Left lung (tissue), 4 donors: ENCODE measurements at regions not wholly inside any gene's neighbourhood (a gene's known extent, or its start where the extent isn't known, plus 50 kb on each side); places are given as distances from the start of the nearest gene placed in this dataset.

Experiments used
- ATAC-seq: fragments of 200-7000 bp; cut with Tn5 transposase; one replicate; pipeline ENCODE4 v1.9.1; 2020; ENCODE audit warnings: moderate library complexity
- DNase-seq, 4 donors: peaks; one replicate each; pipeline ENCODE4 v3.0.0-alpha.2; 2013 to 2020
- H3K27ac ChIP-seq, 2 donors: fragments of 200-600 bp; sonication (generic) in 1 of 2; one replicate each; pipeline versions ENCODE4 v1.5.0 to v1.8.0; 2020 to 2021
- H3K27me3 ChIP-seq, 2 donors: fragments of 200-600 bp; sonication (generic) in 1 of 2; one replicate each; pipeline versions ENCODE4 v1.5.0 to v1.8.0; 2020 to 2021
- H3K36me3 ChIP-seq, 2 donors: fragments of 200-600 bp; sonication (generic) in 1 of 2; one replicate each; pipeline versions ENCODE4 v1.5.0 to v1.8.0; 2020 to 2021
- H3K4me1 ChIP-seq, 2 donors: fragments of 200-600 bp; one replicate each; pipeline ENCODE4 v1.8.0; 2021
- H3K4me3 ChIP-seq, 2 donors: fragments of 200-600 bp; sonication (generic) in 1 of 2; one replicate each; pipeline versions ENCODE4 v1.5.0 to v1.8.0; 2020 to 2021; ENCODE audit warnings: mild to moderate bottlenecking in 1 of 2
- H3K9me3 ChIP-seq, 2 donors: fragments of 200-600 bp; sonication (generic) in 1 of 2; one replicate each; pipeline versions ENCODE4 v1.5.0 to v1.8.0; 2020 to 2021
- intact Hi-C, 2 donors: fragments of 100-400 bp; cut with DNase I; formaldehyde crosslinking; loops; one replicate each; pipeline versions ENCODE4 v1.11.2 to v1.14.2; 2022
- TF ChIP-seq, protein P1 (sequence below), 2 donors: fragments of 200-600 bp; sonication (generic) in 1 of 2; IDR thresholded peaks; one replicate each; pipeline versions ENCODE4 v1.5.0 to v1.8.0; 2021; ENCODE audit warnings: antibody characterized with exemption in 2 of 2
- donor health status: DM: no; HTN: yes; CAD: no.
- donor health status: DM: no; HTN: no; CAD: no.

DNA sequence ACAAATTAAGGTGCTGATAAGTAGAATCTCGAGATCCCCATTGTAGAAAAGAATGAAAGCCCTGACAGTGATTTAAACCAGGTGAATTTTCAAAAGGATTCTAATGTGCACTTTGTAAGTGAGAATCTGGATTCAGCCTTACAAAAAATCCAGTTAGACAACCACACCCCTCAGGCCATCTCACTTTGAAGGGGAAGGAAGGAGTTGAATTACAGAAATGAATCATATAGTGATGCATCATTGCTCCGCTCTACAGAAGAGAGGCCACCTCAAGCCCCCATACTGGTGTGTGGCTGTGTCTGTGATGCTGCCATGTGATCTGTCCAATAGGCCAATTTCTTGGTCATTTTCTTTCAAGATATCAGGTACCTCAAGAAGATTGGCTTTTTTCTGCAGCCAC is 85.5 kb upstream of the NT5E start:
- peaks cover 0 to 5% of the 10 kb centered on the region in 2 donors for H3K4me1 ChIP-seq
- H3K36me3 ChIP-seq = no peaks in the 10 kb centered on the region
- TF ChIP-seq, protein P1, sequence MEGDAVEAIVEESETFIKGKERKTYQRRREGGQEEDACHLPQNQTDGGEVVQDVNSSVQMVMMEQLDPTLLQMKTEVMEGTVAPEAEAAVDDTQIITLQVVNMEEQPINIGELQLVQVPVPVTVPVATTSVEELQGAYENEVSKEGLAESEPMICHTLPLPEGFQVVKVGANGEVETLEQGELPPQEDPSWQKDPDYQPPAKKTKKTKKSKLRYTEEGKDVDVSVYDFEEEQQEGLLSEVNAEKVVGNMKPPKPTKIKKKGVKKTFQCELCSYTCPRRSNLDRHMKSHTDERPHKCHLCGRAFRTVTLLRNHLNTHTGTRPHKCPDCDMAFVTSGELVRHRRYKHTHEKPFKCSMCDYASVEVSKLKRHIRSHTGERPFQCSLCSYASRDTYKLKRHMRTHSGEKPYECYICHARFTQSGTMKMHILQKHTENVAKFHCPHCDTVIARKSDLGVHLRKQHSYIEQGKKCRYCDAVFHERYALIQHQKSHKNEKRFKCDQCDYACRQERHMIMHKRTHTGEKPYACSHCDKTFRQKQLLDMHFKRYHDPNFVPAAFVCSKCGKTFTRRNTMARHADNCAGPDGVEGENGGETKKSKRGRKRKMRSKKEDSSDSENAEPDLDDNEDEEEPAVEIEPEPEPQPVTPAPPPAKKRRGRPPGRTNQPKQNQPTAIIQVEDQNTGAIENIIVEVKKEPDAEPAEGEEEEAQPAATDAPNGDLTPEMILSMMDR (IDR thresholded peaks at IDR 0.05) = no peak
- H3K9me3 ChIP-seq = no peaks in the 10 kb centered on the region
- no peak overlapping the region for H3K27ac ChIP-seq
- H3K4me3 ChIP-seq = no peak overlapping the region
- intact Hi-C loops = no loop called here
- ATAC-seq = no peak
- H3K27me3 ChIP-seq = no peaks in the 10 kb centered on the region
- DNase-seq = no peak

DNA sequence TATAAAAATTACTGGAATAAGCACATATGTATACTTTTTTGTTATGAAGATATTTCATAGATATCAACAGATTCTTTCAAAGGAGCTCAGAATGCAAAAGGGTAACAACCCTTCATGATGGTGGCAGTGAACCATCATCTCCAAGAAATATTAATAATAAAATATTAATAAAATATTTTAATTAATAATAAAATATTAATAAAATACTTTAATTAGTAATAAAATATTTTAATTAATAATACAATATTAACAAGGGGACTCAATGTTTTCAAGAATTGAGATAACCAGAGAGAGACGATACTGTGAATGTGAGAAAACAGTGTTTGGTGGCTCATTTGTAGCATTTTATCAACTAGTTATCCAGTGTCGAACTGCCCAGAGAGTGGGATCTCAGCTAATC is 86.0 kb upstream of the NT5E start:
- no peaks in the 10 kb centered on the region for H3K36me3 ChIP-seq
- intact Hi-C loops = no loop called here
- no peaks in the 10 kb centered on the region for H3K27me3 ChIP-seq
- H3K27ac ChIP-seq = no peak overlapping the region
- no peaks in the 10 kb centered on the region for H3K9me3 ChIP-seq
- TF ChIP-seq, protein P1 (IDR thresholded peaks at IDR 0.05) = no peak
- H3K4me3 ChIP-seq = no peak overlapping the region
- no peak for ATAC-seq
- no peak for DNase-seq
- H3K4me1 ChIP-seq = peaks cover 0 to 5% of the 10 kb centered on the region in 2 donors

DNA sequence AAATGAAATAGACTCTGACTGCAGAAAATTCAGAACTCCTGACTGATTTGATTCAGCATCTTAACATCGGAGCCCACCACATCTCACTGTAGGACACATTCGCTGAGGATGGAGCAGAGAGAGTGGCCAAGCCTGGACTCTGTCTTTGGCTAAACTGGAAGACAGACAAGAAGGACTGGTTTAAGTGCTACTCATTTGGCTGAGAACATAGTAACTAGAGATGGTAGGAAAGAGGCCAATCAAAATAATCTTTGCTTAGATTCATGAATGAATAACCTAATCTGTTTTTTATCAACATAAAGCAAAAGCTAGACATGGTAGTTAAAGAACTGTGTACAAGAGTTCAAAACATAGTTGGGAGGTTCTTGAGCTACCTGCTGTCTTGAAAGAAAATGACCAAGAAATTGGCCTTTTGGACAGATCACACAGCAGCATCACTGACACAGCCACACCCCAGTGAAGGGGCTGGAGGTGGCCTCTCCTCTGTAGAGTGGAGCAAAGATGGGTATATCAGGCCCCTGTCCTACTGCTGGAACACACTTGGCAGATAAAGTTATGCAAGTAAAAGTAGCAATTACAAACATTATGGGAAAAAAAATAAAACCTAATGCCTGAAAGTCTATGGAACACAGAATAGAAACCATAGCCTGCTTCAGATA is 87.1 kb upstream of the NT5E start:
- no peaks in the 10 kb centered on the region for H3K9me3 ChIP-seq
- no peak overlapping the region for H3K27ac ChIP-seq
- intact Hi-C loops = no loop called here
- H3K36me3 ChIP-seq = no peaks in the 10 kb centered on the region
- DNase-seq = no peak
- peaks cover 0 to 5% of the 10 kb centered on the region in 2 donors for H3K4me1 ChIP-seq
- no peak for ATAC-seq
- H3K4me3 ChIP-seq = no peak overlapping the region
- TF ChIP-seq, protein P1 (IDR thresholded peaks at IDR 0.05) = no peak
- no peaks in the 10 kb centered on the region for H3K27me3 ChIP-seq

DNA sequence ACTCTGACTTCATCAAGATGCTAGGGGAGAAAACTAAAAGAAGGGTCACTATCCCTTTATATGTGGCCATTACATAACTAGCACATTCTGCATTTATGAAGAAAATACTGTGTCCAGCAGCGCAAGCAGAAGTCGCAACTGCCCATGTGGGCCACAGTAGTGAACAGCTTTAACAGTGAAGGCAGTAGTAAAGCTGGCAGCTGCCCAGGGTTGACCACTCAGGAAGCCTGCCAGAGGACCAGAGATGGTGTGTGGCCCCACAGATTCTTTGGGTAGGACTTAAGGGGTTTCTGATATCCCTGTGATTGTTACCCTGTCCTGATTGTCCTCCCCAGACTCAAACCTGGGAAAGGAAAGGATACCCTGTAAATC is 88.3 kb upstream of the NT5E start:
- H3K4me1 ChIP-seq = peaks cover 0 to 5% of the 10 kb centered on the region in 2 donors
- intact Hi-C loops = no loop called here
- no peak for ATAC-seq

DNA sequence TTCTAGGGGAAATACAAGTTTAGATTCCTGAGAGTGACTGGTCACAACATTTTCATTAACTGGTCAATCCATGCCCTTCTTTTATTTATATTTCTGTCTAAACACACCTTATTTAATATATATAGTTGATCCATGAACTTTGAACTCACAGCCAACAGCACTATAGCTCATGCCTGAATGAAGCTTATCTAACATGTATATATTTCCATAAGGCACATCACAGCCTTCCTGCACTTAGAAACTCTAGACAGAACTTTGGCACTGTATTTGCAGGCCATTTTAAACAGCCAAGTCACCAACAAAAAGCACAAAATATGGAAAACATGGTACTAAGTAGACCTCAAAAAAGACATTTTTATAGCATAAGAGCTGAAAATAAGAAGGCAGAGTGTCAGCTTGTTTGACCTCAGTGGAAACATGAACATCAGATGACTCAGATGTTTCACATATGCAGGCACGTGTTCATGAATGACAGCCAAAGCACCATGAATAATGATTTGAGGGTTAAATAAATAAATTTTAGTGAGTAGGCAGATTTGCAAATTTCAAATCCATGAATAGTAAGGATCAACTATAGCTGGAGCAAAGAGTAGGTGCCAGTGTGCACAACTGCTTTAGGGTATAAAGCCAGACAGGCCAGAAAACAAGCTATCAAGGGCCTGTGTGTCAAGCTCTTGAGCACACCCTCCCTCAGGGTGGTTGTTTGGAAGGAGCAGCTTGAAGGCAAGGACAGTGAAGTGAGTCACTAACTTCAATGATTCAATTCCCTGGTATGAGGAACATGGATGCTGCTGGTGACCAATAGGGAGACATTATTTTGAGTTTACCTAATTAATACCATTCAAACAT is 88.9 kb upstream of the NT5E start:
- Histone ChIP-seq H3K9me3 (no peaks in the 10 kb centered on the region), H3K36me3 (no peaks in the 10 kb centered on the region), H3K4me1 (peaks cover 0 to 5% of the 10 kb centered on the region in 2 donors), H3K27me3 (no peaks in the 10 kb centered on the region), H3K27ac (no peak overlapping the region), H3K4me3 (no peak overlapping the region)
- intact Hi-C loops = no loop called here
- ATAC-seq (peak; percentile 99), DNase-seq (peak in 1 of 4 donors; percentile 35)
- TF ChIP-seq, protein P1 (IDR thresholded peaks at IDR 0.05) = no peak

More for the DNA sequence above, 88.3 kb upstream of the NT5E start:
- no peaks in the 10 kb centered on the region for H3K27me3 ChIP-seq
- H3K36me3 ChIP-seq = no peaks in the 10 kb centered on the region
- TF ChIP-seq, protein P1 (IDR thresholded peaks at IDR 0.05) = no peak
- DNase-seq = no peak
- H3K4me3 ChIP-seq = no peak overlapping the region
- H3K9me3 ChIP-seq = no peaks in the 10 kb centered on the region
- no peak overlapping the region for H3K27ac ChIP-seq
